GM23248 (cell line): ENCODE measurements at regions not wholly inside any gene's neighbourhood (a gene's known extent, or its start where the extent isn't known, plus 50 kb on each side); places are given as distances from the start of the nearest gene placed in this dataset.
"Not testable (repeated sequence)": the region's sequence is repeated elsewhere in the genome, so short reads cannot be mapped to it uniquely, and the experiment has no call there.

Experiments
- EZH2 ChIP-seq: fragments of 200-600 bp; sonication (generic); IDR thresholded peaks from 2 replicates; pipeline ENCODE4 v1.6.1; 2018; ENCODE audit warnings: antibody characterized with exemption, mild to moderate bottlenecking; ENCODE audit not compliant: insufficient read depth, poor library complexity, severe bottlenecking
- EZH2phosphoT487 ChIP-seq: fragments of 200-600 bp; sonication (generic); IDR thresholded peaks from 2 replicates; pipeline ENCODE4 v1.6.1; 2018; ENCODE audit warnings: antibody characterized with exemption, moderate library complexity, mild to moderate bottlenecking, low read depth; ENCODE audit not compliant: insufficient read depth

GRCh38 chr16:66242206-66242605 is 124.3 kb upstream of the CDH5 start:
- not testable (repeated sequence) for TF ChIP-seq EZH2phosphoT487, EZH2
